Hematopoietic multipotent progenitor cell (in vitro differentiated cells): ENCODE measurements at regions not wholly inside any gene's neighbourhood (a gene's known extent, or its start where the extent isn't known, plus 50 kb on each side); places are given as distances from the start of the nearest gene placed in this dataset.
"Not testable (repeated sequence)": the region's sequence is repeated elsewhere in the genome, so short reads cannot be mapped to it uniquely, and the experiment has no call there.

Source experiments
- DNase-seq, 3 donors: peaks; one replicate each; pipeline ENCODE4 v3.0.0-alpha.2; 2011 to 2015; ENCODE audit warnings: low read depth in 2 of 3, low spot score in 2 of 3

- not testable (repeated sequence) for DNase-seq
Observed at GRCh38 chr9:65397763-65398719, 113.0 kb upstream of the FOXD4L5 start.

- DNase-seq = not testable (repeated sequence)
Observed at GRCh38 chr9:65397226-65397625, 112.2 kb upstream of the FOXD4L5 start.

- DNase-seq = not testable (repeated sequence)
Observed at GRCh38 chr9:65396601-65397000, 111.6 kb upstream of the FOXD4L5 start.

- DNase-seq = not testable (repeated sequence)
Observed at GRCh38 chr9:65395789-65396188, 110.8 kb upstream of the FOXD4L5 start.

DNA sequence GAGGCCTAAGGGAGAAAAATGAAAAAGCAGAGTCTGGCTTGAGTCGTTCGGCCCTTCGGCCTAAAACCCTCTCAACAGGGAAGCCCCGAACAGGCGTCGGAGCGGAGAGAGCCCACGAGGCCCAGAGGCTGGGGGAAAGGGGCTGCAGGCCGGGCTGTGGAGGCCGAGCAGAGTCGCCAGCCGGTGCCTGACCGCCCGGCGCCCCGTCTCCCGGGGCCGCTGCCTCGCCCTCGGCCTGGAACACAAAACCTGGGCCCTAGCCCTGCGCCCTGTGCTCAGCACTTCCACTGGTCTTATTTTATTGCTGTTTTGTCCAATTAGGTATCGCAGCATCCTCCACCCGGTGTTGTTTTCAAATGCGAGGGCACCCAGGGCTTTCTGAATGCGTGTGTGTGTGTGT is 110.1 kb upstream of the FOXD4L5 start:
- DNase-seq = not testable (repeated sequence)

- not testable (repeated sequence) for DNase-seq
Observed at GRCh38 chr9:65393111-65393810, 108.3 kb upstream of the FOXD4L5 start.

DNA sequence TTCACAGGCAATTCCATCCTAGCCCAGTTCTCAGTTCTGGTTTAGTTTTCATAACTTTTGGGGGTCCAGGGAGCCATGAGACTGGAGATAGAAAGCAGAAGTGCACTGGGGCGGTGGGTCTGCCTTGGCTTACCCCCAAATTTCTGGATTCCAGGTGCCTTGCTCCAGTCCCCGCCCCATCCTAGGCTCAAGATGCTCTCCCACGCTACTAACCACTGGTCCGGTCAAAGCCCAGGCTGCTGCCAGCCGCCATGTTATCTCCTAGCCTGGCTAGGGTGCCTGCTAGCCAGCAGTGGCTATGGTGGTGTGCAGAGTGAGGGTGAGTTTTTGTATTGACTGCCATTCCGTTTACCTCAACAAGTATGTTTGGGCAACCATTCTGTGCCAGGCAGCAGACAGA is 107.6 kb upstream of the FOXD4L5 start:
- DNase-seq = not testable (repeated sequence)

DNA sequence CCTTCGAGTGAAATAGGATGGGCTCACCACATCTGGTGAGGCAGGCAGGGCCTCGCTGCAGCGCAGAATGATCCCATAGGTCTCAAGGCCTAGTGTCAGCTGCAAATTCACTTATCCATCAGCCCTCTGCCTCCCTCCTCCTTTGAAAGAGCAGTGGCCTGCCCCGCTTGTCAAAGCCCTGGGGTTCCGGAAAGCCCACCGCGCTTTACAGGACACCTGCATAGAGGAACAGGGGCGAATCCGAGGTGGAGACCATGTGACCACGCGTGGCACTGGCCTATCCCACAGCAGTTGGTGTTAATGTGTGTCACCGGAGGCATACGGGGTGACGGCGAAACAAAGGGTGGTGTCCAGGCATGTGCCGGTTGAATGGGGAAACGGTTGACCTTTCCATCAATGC is 104.7 kb upstream of the FOXD4L5 start:
- not testable (repeated sequence) for DNase-seq

GRCh38 chr9:65389216-65389615 is 104.2 kb upstream of the FOXD4L5 start:
- DNase-seq = not testable (repeated sequence)

- peak; percentile 30 to 69 (median 64) for DNase-seq
Observed at GRCh38 chr9:65386699-65387098, 101.7 kb upstream of the FOXD4L5 start.

DNA sequence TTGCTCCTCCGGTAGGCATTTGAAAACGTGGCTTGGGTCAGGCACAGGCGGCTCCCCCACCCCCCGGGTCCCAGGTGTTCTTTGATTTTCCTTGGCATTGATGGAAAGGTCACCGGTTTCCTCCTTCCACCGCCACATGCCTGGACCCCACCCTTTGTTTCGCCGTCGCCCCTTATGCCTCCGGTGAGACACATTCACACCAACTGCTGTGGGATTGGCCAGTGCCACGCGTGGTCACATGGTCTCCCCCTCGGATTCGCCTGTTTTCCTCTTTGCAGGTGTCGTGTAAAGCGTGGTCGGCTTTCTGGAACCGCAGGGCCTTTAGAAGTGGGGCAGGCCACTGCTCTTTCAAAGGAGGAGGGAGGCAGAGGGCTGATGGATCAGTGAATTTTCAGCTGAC is 101.2 kb upstream of the FOXD4L5 start:
- DNase-seq = not testable (repeated sequence)

GRCh38 chr9:65385655-65386024 is 100.6 kb upstream of the FOXD4L5 start:
- DNase-seq = not testable (repeated sequence)

GRCh38 chr9:65384759-65385654 is 100.0 kb upstream of the FOXD4L5 start:
- not testable (repeated sequence) for DNase-seq

DNA sequence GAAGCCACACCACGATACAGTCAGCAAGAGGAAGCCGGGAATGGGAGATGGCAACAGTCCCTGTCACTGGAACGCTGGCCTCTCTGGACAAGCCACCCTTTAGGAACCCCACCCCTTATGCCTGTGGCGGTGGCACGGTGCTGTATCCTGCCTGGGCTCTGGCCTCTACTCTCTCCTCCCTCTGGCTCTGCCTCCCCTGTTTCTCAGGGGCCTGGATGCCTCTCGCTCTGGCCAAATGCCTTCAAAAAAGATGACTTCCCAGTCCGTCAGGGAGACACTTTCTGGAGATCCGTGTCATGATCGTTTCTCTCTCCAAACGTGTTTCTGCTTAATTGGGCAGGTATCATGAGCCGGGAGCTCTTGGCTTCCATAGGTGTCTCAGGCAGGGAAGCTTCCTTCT is 99.1 kb upstream of the FOXD4L5 start:
- not testable (repeated sequence) for DNase-seq

- DNase-seq = not testable (repeated sequence)
Observed at GRCh38 chr9:65383646-65384045, 98.6 kb upstream of the FOXD4L5 start.

- DNase-seq = not testable (repeated sequence)
Observed at GRCh38 chr9:65382701-65383318, 97.8 kb upstream of the FOXD4L5 start.
